BJ (cell line): ENCODE measurements at regions not wholly inside any gene's neighbourhood (a gene's known extent, or its start where the extent isn't known, plus 50 kb on each side); places are given as distances from the start of the nearest gene placed in this dataset.

Source experiments
- CTCF ChIA-PET: fragments of 350-600 bp; formaldehyde crosslinking; extraction: SDS; loops from one replicate; lab custom pipeline; 2021; ENCODE audit warnings: antibody characterized with exemption, inconsistent platforms; lab: Yijun Ruan, JAX
- POLR2A ChIA-PET: fragments of 300-600 bp; sonication (Branson Sonifier 250); formaldehyde crosslinking; extraction: SDS; loops from one replicate; lab custom pipeline; 2021; ENCODE audit warnings: antibody characterized with exemption; lab: Charles Lee
- DNase-seq: peaks from one replicate; pipeline ENCODE4 v3.0.0-alpha.2; 2011; ENCODE audit warnings: low read depth
- H3K27me3 ChIP-seq: 2 replicates; pipeline ENCODE4 v1.6.0; 2011; ENCODE audit warnings: low read length; ENCODE audit not compliant: control insufficient read depth, insufficient read depth
- H3K36me3 ChIP-seq: 2 replicates; pipeline ENCODE4 v1.5.1; 2011; ENCODE audit warnings: low read length; ENCODE audit not compliant: control insufficient read depth, insufficient read depth
- H3K4me3 ChIP-seq: 2 replicates; pipeline ENCODE4 v1.5.1; 2011; ENCODE audit warnings: low read depth, mild to moderate bottlenecking, control low read depth, low read length
- TF ChIP-seq, protein P1 (sequence below): IDR thresholded peaks from 2 replicates; pipeline ENCODE4 v1.5.1; 2011; ENCODE audit warnings: low read depth, mild to moderate bottlenecking, control low read depth, inconsistent platforms, low read length, moderate library complexity; ENCODE audit not compliant: insufficient read depth

DNA sequence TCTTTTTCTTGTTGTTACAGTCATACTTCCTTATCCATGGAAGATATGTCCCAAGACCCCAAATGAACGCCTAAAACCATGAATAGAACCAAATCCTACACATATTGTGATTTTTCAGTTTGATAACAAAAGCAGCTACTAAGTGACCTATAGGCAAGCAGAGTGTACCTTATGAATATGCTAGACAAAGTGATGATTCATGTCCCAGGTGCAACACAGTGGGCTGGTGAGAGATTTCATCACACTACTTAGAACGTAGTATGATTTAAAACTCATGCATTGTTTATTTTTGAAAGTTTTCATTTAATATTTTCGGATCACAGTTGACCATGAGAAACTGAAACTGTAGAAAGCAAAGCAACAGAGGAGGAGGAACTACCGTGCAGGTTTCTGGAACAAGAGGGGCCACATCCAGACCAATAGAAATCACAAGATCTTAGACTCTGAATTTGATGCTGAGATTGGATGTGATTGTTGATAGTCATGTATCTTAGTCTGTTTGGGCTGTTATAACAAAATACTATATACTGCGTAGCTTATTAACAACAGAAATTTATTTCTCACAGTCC lies 470.8 kb upstream of the VRK2 start:
- H3K36me3 ChIP-seq = no peaks in the 10 kb centered on the region
- TF ChIP-seq, protein P1, sequence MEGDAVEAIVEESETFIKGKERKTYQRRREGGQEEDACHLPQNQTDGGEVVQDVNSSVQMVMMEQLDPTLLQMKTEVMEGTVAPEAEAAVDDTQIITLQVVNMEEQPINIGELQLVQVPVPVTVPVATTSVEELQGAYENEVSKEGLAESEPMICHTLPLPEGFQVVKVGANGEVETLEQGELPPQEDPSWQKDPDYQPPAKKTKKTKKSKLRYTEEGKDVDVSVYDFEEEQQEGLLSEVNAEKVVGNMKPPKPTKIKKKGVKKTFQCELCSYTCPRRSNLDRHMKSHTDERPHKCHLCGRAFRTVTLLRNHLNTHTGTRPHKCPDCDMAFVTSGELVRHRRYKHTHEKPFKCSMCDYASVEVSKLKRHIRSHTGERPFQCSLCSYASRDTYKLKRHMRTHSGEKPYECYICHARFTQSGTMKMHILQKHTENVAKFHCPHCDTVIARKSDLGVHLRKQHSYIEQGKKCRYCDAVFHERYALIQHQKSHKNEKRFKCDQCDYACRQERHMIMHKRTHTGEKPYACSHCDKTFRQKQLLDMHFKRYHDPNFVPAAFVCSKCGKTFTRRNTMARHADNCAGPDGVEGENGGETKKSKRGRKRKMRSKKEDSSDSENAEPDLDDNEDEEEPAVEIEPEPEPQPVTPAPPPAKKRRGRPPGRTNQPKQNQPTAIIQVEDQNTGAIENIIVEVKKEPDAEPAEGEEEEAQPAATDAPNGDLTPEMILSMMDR = no peak
- ChIA-PET POLR2A (no interaction called here), CTCF (no interaction called here)
- no peak for DNase-seq
- H3K4me3 ChIP-seq = no peak overlapping the region
- H3K27me3 ChIP-seq = no peaks in the 10 kb centered on the region

DNA sequence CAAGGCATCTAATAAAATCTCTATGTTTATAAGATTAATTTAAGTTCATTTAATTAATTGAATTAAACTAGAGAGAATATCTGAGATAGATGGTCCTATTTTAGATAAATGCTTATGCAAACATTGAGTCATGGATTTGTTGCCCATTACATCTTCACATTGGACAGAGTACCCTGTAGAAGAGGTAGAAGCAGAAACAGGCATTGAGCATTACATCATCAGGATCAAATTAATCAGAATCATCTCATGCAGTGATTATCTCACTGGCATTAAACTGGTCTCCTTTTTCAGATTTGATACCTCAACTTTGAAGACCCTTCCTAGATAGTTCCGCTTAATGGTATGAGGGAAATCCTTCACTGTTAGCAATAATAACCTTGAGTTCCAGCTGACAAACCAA lies 469.6 kb upstream of the VRK2 start:
- no peak overlapping the region for H3K4me3 ChIP-seq
- ChIA-PET CTCF (no interaction called here), POLR2A (no interaction called here)
- no peaks in the 10 kb centered on the region for H3K27me3 ChIP-seq
- H3K36me3 ChIP-seq = no peaks in the 10 kb centered on the region
- TF ChIP-seq, protein P1 = no peak
- DNase-seq = no peak

DNA sequence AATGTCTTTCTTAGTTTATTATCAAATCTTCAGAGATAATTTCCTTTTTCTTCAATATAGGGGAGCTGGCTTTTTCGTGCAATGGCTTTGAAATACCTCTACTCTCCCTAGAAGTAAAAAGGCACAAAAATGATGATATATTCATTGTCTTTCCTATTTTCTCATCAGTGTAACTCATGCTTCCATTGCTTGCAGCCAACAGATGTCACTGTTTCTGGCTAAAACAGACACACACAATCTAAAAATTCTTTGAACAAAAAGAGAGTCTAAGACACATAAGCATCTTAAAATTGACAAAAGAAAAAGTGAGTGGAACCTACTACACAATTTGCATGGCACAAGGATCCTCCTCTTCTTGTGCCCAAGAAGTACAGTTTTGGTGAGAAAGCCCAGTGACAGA lies 448.7 kb upstream of the VRK2 start:
- no peak overlapping the region for H3K4me3 ChIP-seq
- CTCF ChIA-PET = no interaction called here
- no peaks in the 10 kb centered on the region for H3K36me3 ChIP-seq
- H3K27me3 ChIP-seq = no peaks in the 10 kb centered on the region
- POLR2A ChIA-PET = no interaction called here
- TF ChIP-seq, protein P1 = no peak
- DNase-seq = no peak

DNA sequence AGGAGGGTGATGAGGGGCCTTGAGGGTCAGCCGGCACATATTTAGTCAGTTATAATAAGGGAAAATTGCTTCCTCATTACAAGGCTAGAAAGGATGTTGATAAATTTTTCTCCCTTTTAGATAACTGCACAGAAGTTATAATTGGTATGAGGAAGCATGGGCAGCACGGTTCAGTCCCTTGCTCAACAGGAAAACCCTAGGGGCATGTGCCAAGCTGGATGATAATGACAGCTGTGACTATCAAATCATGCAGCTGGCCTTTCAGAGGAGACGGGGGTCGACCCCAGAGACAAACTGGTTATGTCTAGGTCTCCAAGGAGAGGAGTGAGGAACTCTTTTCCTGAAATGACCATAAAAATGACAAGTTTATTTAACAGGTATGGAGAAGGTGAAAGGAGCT lies 448.1 kb upstream of the VRK2 start:
- Histone ChIP-seq H3K36me3 (no peaks in the 10 kb centered on the region), H3K27me3 (no peaks in the 10 kb centered on the region), H3K4me3 (no peak overlapping the region)
- POLR2A ChIA-PET = no interaction called here
- TF ChIP-seq, protein P1 = no peak
- no peak for DNase-seq
- CTCF ChIA-PET = no interaction called here

DNA sequence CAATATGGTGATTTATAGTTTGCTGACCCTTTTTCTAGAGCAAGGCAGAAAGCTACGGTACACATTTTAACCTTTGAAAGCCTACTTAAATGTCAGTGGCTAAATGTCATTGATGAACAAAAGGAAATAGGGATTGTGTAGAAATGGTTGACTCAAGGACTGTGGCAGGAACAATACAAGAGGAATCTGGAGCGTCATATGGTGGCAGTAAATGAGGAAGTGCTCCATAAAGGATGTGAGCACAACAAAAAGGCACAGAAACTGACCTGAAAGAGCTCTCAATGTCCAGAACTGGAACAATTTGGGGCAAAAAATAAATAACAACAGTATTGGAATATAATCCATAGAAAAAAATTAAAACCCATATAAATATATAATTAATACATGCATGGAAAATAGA lies 443.9 kb upstream of the VRK2 start:
- POLR2A ChIA-PET = no interaction called here
- TF ChIP-seq, protein P1 = no peak
- Histone ChIP-seq H3K4me3 (no peak overlapping the region), H3K27me3 (no peaks in the 10 kb centered on the region), H3K36me3 (no peaks in the 10 kb centered on the region)
- CTCF ChIA-PET = no interaction called here
- DNase-seq = no peak
